Activated CD4-positive, alpha-beta T cell treated with anti-CD3 and anti-CD28 coated beads for 36 hours (primary cell): ENCODE measurements at regions not wholly inside any gene's neighbourhood (a gene's known extent, or its start where the extent isn't known, plus 50 kb on each side); places are given as distances from the start of the nearest gene placed in this dataset.

ENCODE experiments used
- ATAC-seq: fragments of 200-7000 bp; cut with Tn5 transposase; one replicate; pipeline ENCODE4 v1.10.0; 2021; ENCODE audit warnings: mild to moderate bottlenecking, moderate library complexity
- CTCF ChIA-PET: fragments of 350-600 bp; sonication (Branson Sonifier 250); formaldehyde crosslinking; loops from one replicate; lab custom pipeline; 2021; ENCODE audit warnings: antibody characterized with exemption; lab: Charles Lee
- POLR2A ChIA-PET: fragments of 350-600 bp; sonication (Branson Sonifier 250); formaldehyde crosslinking; loops from one replicate; lab custom pipeline; 2021; ENCODE audit warnings: antibody characterized with exemption, inconsistent platforms; lab: Charles Lee
- DNase-seq: peaks from one replicate; pipeline ENCODE4 v3.0.0-alpha.2; 2020
- H3K27ac Mint-ChIP-seq: one replicate; pipeline ENCODE4 v1.8.0; 2021; ENCODE audit warnings: mixed read lengths
- H3K27me3 Mint-ChIP-seq: one replicate; pipeline ENCODE4 v1.8.0; 2021; ENCODE audit warnings: mixed read lengths
- H3K36me3 Mint-ChIP-seq: one replicate; pipeline ENCODE4 v1.8.0; 2021; ENCODE audit warnings: low read depth, mixed read lengths
- H3K4me1 Mint-ChIP-seq: one replicate; pipeline ENCODE4 v1.8.0; 2021; ENCODE audit warnings: mixed read lengths
- H3K4me3 Mint-ChIP-seq: one replicate; pipeline ENCODE4 v1.8.0; 2021; ENCODE audit warnings: mild to moderate bottlenecking, moderate library complexity, mixed read lengths
- H3K9me3 Mint-ChIP-seq: one replicate; pipeline ENCODE4 v1.8.0; 2021; ENCODE audit warnings: low read depth, mixed read lengths
- intact Hi-C, 2 experiments: fragments of 100-400 bp; cut with DNase I in 1 of 2; cut with micrococcal nuclease in 1 of 2; formaldehyde crosslinking; loops; one replicate each; pipeline versions ENCODE4 v1.14.2 to v1.15.1; 2022 to 2024; cut with DNase I, micrococcal nuclease

GRCh38 chr14:101077481-101078074, 174.1 kb upstream of the RTL1 start:
- no peaks in the 10 kb centered on the region for H3K36me3 Mint-ChIP-seq
- H3K27ac Mint-ChIP-seq: no peak overlapping the region
- H3K4me3 Mint-ChIP-seq: no peak overlapping the region
- H3K27me3 Mint-ChIP-seq: peaks cover 29% of the 10 kb centered on the region
- intact Hi-C loops: no loop called here
- DNase-seq: peak; percentile 20
- H3K9me3 Mint-ChIP-seq: no peaks in the 10 kb centered on the region
- ChIA-PET CTCF (interaction anchor here (0.6 kb wide), 1 partner anchor 185 kb away, joined by 3 read pairs; no protein-coding TSS in a partner anchor), POLR2A (no interaction called here)
- H3K4me1 Mint-ChIP-seq: no peaks in the 10 kb centered on the region
- ATAC-seq: no peak

- DNase-seq: no peak
- Mint-ChIP-seq H3K9me3 (no peaks in the 10 kb centered on the region), H3K36me3 (no peaks in the 10 kb centered on the region), H3K27ac (no peak overlapping the region), H3K4me3 (no peak overlapping the region), H3K27me3 (peaks cover 29% of the 10 kb centered on the region), H3K4me1 (no peaks in the 10 kb centered on the region)
- POLR2A ChIA-PET: interaction anchor here (0.7 kb wide), 1 partner anchor 553 kb away, joined by 5 read pairs; no protein-coding TSS in a partner anchor
- no peak for ATAC-seq
- CTCF ChIA-PET: no interaction called here
- intact Hi-C loops: no loop called here
These were observed 174.8 kb upstream of the RTL1 start for GRCh38 chr14:101078170-101078891.

GRCh38 chr14:101078892-101079221, 175.3 kb upstream of the RTL1 start:
- H3K36me3 Mint-ChIP-seq: no peaks in the 10 kb centered on the region
- H3K4me3 Mint-ChIP-seq: no peak overlapping the region
- DNase-seq (no peak), ATAC-seq (no peak)
- no peak overlapping the region for H3K27ac Mint-ChIP-seq
- ChIA-PET CTCF (no interaction called here), POLR2A (no interaction called here)
- H3K27me3 Mint-ChIP-seq: peaks cover 29% of the 10 kb centered on the region
- no peaks in the 10 kb centered on the region for H3K4me1 Mint-ChIP-seq
- H3K9me3 Mint-ChIP-seq: no peaks in the 10 kb centered on the region
- intact Hi-C loops: no loop called here

- H3K27me3 Mint-ChIP-seq: peaks cover 30% of the 10 kb centered on the region
- no peak for ATAC-seq
- no peaks in the 10 kb centered on the region for H3K36me3 Mint-ChIP-seq
- ChIA-PET CTCF (no interaction called here), POLR2A (no interaction called here)
- DNase-seq: no peak
- H3K27ac Mint-ChIP-seq: no peak overlapping the region
- no peaks in the 10 kb centered on the region for H3K4me1 Mint-ChIP-seq
- intact Hi-C loops: no loop called here
- H3K4me3 Mint-ChIP-seq: no peak overlapping the region
- no peaks in the 10 kb centered on the region for H3K9me3 Mint-ChIP-seq
These were observed 177.5 kb upstream of the RTL1 start for GRCh38 chr14:101080922-101081593.

GRCh38 chr14:101082036-101082435, 178.5 kb upstream of the RTL1 start:
- H3K4me3 Mint-ChIP-seq: no peak overlapping the region
- no peak for DNase-seq
- peaks cover 28% of the 10 kb centered on the region for H3K27me3 Mint-ChIP-seq
- no peak for ATAC-seq
- intact Hi-C loops: no loop called here
- H3K36me3 Mint-ChIP-seq: no peaks in the 10 kb centered on the region
- ChIA-PET CTCF (no interaction called here), POLR2A (no interaction called here)
- H3K4me1 Mint-ChIP-seq: no peaks in the 10 kb centered on the region
- H3K9me3 Mint-ChIP-seq: peaks cover 2% of the 10 kb centered on the region
- H3K27ac Mint-ChIP-seq: no peak overlapping the region

GRCh38 chr14:101082436-101083384, 179.2 kb upstream of the RTL1 start:
- Mint-ChIP-seq H3K27me3 (peaks cover 25% of the 10 kb centered on the region), H3K4me1 (no peaks in the 10 kb centered on the region), H3K9me3 (peaks cover 2% of the 10 kb centered on the region), H3K36me3 (no peaks in the 10 kb centered on the region), H3K27ac (no peak overlapping the region), H3K4me3 (no peak overlapping the region)
- intact Hi-C loops: no loop called here
- CTCF ChIA-PET: no interaction called here
- DNase-seq: no peak
- no peak for ATAC-seq
- POLR2A ChIA-PET: no interaction called here

- no peaks in the 10 kb centered on the region for H3K36me3 Mint-ChIP-seq
- peaks cover 19% of the 10 kb centered on the region for H3K27me3 Mint-ChIP-seq
- H3K4me1 Mint-ChIP-seq: no peaks in the 10 kb centered on the region
- ATAC-seq: no peak
- intact Hi-C loops: no loop called here
- DNase-seq: no peak
- H3K4me3 Mint-ChIP-seq: no peak overlapping the region
- H3K27ac Mint-ChIP-seq: no peak overlapping the region
- peaks cover 2% of the 10 kb centered on the region for H3K9me3 Mint-ChIP-seq
- POLR2A ChIA-PET: no interaction called here
- CTCF ChIA-PET: interaction anchor here (0.6 kb wide), 1 partner anchor 1264 kb away, joined by 4 read pairs; no protein-coding TSS in a partner anchor
These were observed 180.3 kb upstream of the RTL1 start for GRCh38 chr14:101083564-101084435.

- Mint-ChIP-seq H3K4me1 (no peaks in the 10 kb centered on the region), H3K27me3 (peaks cover 16% of the 10 kb centered on the region), H3K9me3 (peaks cover 2% of the 10 kb centered on the region), H3K4me3 (no peak overlapping the region), H3K27ac (no peak overlapping the region), H3K36me3 (no peaks in the 10 kb centered on the region)
- ChIA-PET CTCF (no interaction called here), POLR2A (no interaction called here)
- DNase-seq (no peak), ATAC-seq (no peak)
- intact Hi-C loops: no loop called here
These were observed 180.9 kb upstream of the RTL1 start for GRCh38 chr14:101084436-101084826.

- ATAC-seq (no peak), DNase-seq (no peak)
- ChIA-PET POLR2A (no interaction called here), CTCF (no interaction called here)
- intact Hi-C loops: no loop called here
- Mint-ChIP-seq H3K27ac (no peak overlapping the region), H3K4me3 (no peak overlapping the region), H3K36me3 (no peaks in the 10 kb centered on the region), H3K4me1 (no peaks in the 10 kb centered on the region), H3K27me3 (peaks cover 6% of the 10 kb centered on the region), H3K9me3 (peaks cover 2% of the 10 kb centered on the region)
These were observed 183.4 kb upstream of the RTL1 start for GRCh38 chr14:101086926-101087325.

GRCh38 chr14:101087614-101088394, 184.3 kb upstream of the RTL1 start:
- no peak overlapping the region for H3K27ac Mint-ChIP-seq
- no peak for ATAC-seq
- H3K27me3 Mint-ChIP-seq: peaks cover 6% of the 10 kb centered on the region
- no peak for DNase-seq
- ChIA-PET CTCF (no interaction called here), POLR2A (no interaction called here)
- intact Hi-C loops: no loop called here
- no peaks in the 10 kb centered on the region for H3K36me3 Mint-ChIP-seq
- H3K4me1 Mint-ChIP-seq: no peaks in the 10 kb centered on the region
- peaks cover 2% of the 10 kb centered on the region for H3K9me3 Mint-ChIP-seq
- H3K4me3 Mint-ChIP-seq: no peak overlapping the region
